Lung (tissue), 11 donors: ENCODE measurements at regions not wholly inside any gene's neighbourhood (a gene's known extent, or its start where the extent isn't known, plus 50 kb on each side); places are given as distances from the start of the nearest gene placed in this dataset.

ENCODE experiments used
- ATAC-seq: fragments of 200-7000 bp; cut with Tn5 transposase; one replicate; pipeline ENCODE4 v1.9.1; 2020; ENCODE audit warnings: moderate number of reproducible peaks; ENCODE audit not compliant: insufficient read depth, low FRiP score
- DNase-seq, 3 donors: peaks; one replicate each; pipeline ENCODE4 v3.0.0-alpha.2; 2013 to 2017
- H3K27ac ChIP-seq, 2 donors: one replicate each; pipeline ENCODE4 v1.5.1; 2013; ENCODE audit warnings: mild to moderate bottlenecking in 2 of 2, moderate library complexity in 2 of 2, control low read depth in 1 of 2, inconsistent platforms in 1 of 2, low read depth in 1 of 2, low read length in 1 of 2
- H3K27me3 ChIP-seq, 3 donors: one replicate each; pipeline ENCODE4 v1.5.1; 2013; ENCODE audit warnings: low read length in 2 of 3; ENCODE audit not compliant: control insufficient read depth in 3 of 3, insufficient read depth in 3 of 3
- H3K36me3 ChIP-seq, 4 donors: one replicate each; pipeline ENCODE4 v1.5.1; 2013; ENCODE audit warnings: low read length in 4 of 4, mild to moderate bottlenecking in 1 of 4, moderate library complexity in 1 of 4; ENCODE audit not compliant: control insufficient read depth in 4 of 4, insufficient read depth in 4 of 4
- H3K4me1 ChIP-seq, 5 donors: one replicate each; pipeline ENCODE4 v1.5.1; 2013; ENCODE audit warnings: low read length in 5 of 5, mild to moderate bottlenecking in 2 of 5, moderate library complexity in 1 of 5; ENCODE audit not compliant: control insufficient read depth in 5 of 5, insufficient read depth in 5 of 5
- H3K4me3 ChIP-seq: one replicate; pipeline ENCODE4 v1.5.1; 2013; ENCODE audit warnings: mild to moderate bottlenecking, control low read depth, moderate library complexity
- H3K9ac ChIP-seq, 2 donors: one replicate each; pipeline ENCODE4 v1.5.1; 2013; ENCODE audit warnings: low read length in 2 of 2, control low read depth in 1 of 2; ENCODE audit not compliant: insufficient read depth in 1 of 2
- H3K9me3 ChIP-seq, 4 donors: one replicate each; pipeline ENCODE4 v1.5.1; 2013; ENCODE audit warnings: low read length in 3 of 4, mild to moderate bottlenecking in 1 of 4, moderate library complexity in 1 of 4; ENCODE audit not compliant: control insufficient read depth in 4 of 4, insufficient read depth in 3 of 4
- CTCF ChIP-seq: IDR thresholded peaks from 2 replicates; pipeline ENCODE4 v1.5.1; 2012; ENCODE audit warnings: mild to moderate bottlenecking; ENCODE audit errors: control extremely low read depth, extremely low read depth
- WGBS, 2 donors: extraction: QIAGEN DNeasy Blood & Tissue Kit; methylation state at CpG; one replicate each; pipeline ENCODE4 v1.1.7; 2013; 5-methylcytosine and 5-hydroxymethylcytosine counted together
- donor health status: control.
- donor health status: control.
- donor health status: Bipolar disorder and iron deficiency.
- donor health status: healthy.
- donor health status: DM: yes; HTN: yes; CAD: no.

- H3K9ac ChIP-seq = no peak overlapping the region
- no peaks in the 10 kb centered on the region for H3K27me3 ChIP-seq
- H3K36me3 ChIP-seq = no peaks in the 10 kb centered on the region
- no peak overlapping the region for H3K4me3 ChIP-seq
- H3K9me3 ChIP-seq = no peaks in the 10 kb centered on the region
- DNase-seq (no peak), ATAC-seq (no peak)
- no peak overlapping the region for H3K27ac ChIP-seq
- TF ChIP-seq CTCF = no peak
- H3K4me1 ChIP-seq = no peaks in the 10 kb centered on the region
Observed at GRCh38 chr14:42013153-42013552, 406.5 kb downstream of the LRFN5 start.

GRCh38 chr14:42011221-42011620 lies 404.5 kb downstream of the LRFN5 start:
- H3K9me3 ChIP-seq = no peaks in the 10 kb centered on the region
- no peak overlapping the region for H3K9ac ChIP-seq
- no peaks in the 10 kb centered on the region for H3K27me3 ChIP-seq
- H3K27ac ChIP-seq = no peak overlapping the region
- DNase-seq (no peak), ATAC-seq (no peak)
- no peak overlapping the region for H3K4me3 ChIP-seq
- 28 to 54% methylated on average over 1 of the region's 1 CpG for WGBS, 2 donors
- no peak for TF ChIP-seq CTCF
- H3K4me1 ChIP-seq = no peaks in the 10 kb centered on the region
- no peaks in the 10 kb centered on the region for H3K36me3 ChIP-seq

DNA sequence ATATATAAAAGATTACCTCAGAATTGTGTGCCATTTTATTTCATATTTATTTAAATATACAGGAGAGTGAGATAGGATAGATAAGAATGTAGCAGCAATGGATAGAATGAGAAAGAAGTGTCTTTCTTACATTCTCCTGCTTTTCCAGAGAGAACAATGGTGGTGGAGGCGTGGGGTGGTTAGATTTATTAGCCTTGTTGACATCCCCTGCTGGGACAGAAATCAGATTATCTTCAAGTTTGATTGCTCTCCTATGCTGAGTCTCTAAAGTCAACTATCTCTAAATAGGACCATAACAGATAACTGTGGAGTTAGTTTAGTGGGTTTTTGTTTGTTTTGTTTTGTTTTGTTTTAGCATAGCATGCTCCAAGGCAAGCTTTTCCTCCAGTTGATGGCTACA lies 397.6 kb downstream of the LRFN5 start:
- Histone ChIP-seq H3K36me3 (no peaks in the 10 kb centered on the region), H3K27ac (no peak overlapping the region), H3K27me3 (no peaks in the 10 kb centered on the region), H3K9me3 (no peaks in the 10 kb centered on the region), H3K4me1 (no peaks in the 10 kb centered on the region), H3K4me3 (no peak overlapping the region), H3K9ac (no peak overlapping the region)
- 51 to 64% methylated on average over 1 of the region's 1 CpG for WGBS, 2 donors
- DNase-seq (no peak), ATAC-seq (no peak)
- no peak for TF ChIP-seq CTCF

- Histone ChIP-seq H3K27me3 (no peaks in the 10 kb centered on the region), H3K9ac (no peak overlapping the region), H3K27ac (no peak overlapping the region), H3K9me3 (no peaks in the 10 kb centered on the region), H3K36me3 (no peaks in the 10 kb centered on the region), H3K4me3 (no peak overlapping the region), H3K4me1 (no peaks in the 10 kb centered on the region)
- 74 to 87% methylated on average over 2 of the region's 2 CpGs for WGBS, 2 donors
- no peak for TF ChIP-seq CTCF
- DNase-seq (no peak), ATAC-seq (no peak)
Observed at GRCh38 chr14:42002141-42002540, 395.5 kb downstream of the LRFN5 start.
